CD8-positive, alpha-beta memory T cell (primary cell): ENCODE measurements at regions not wholly inside any gene's neighbourhood (a gene's known extent, or its start where the extent isn't known, plus 50 kb on each side); places are given as distances from the start of the nearest gene placed in this dataset.

ENCODE experiments used
- CTCF ChIA-PET: fragments of 350-600 bp; sonication (Branson Sonifier 250); formaldehyde crosslinking; loops from one replicate; lab custom pipeline; 2021; ENCODE audit warnings: antibody characterized with exemption; lab: Charles Lee
- POLR2A ChIA-PET: fragments of 350-600 bp; sonication (Branson Sonifier 250); formaldehyde crosslinking; loops from one replicate; lab custom pipeline; 2021; ENCODE audit warnings: antibody characterized with exemption; lab: Charles Lee
- DNase-seq, 5 donors: peaks; one replicate each; pipeline versions ENCODE4 v3.0.0 to v3.0.0-alpha.2; 2020 to 2022; ENCODE audit warnings: mixed read lengths in 1 of 5
- H3K27ac ChIP-seq: one replicate; pipeline ENCODE4 v1.7.0; 2013; ENCODE audit warnings: low read depth, mild to moderate bottlenecking, low read length, moderate library complexity
- H3K27me3 ChIP-seq: 2 replicates; pipeline ENCODE4 v1.7.0; 2013; ENCODE audit warnings: low read length, mild to moderate bottlenecking; ENCODE audit not compliant: insufficient read depth, poor library complexity, severe bottlenecking
- H3K36me3 ChIP-seq: 2 replicates; pipeline ENCODE4 v1.7.0; 2013; ENCODE audit warnings: mild to moderate bottlenecking, low read length, moderate library complexity; ENCODE audit not compliant: insufficient read depth
- H3K4me1 ChIP-seq: 2 replicates; pipeline ENCODE4 v1.7.0; 2013; ENCODE audit warnings: mild to moderate bottlenecking, low read length, moderate library complexity; ENCODE audit not compliant: insufficient read depth
- H3K4me3 ChIP-seq: 2 replicates; pipeline ENCODE4 v1.7.0; 2013; ENCODE audit warnings: mild to moderate bottlenecking, low read length
- H3K9me3 ChIP-seq: 2 replicates; pipeline ENCODE4 v1.7.0; 2013; ENCODE audit warnings: mild to moderate bottlenecking, low read length
- H3K27ac Mint-ChIP-seq, 8 donors: one replicate each; pipeline ENCODE4 v1.8.0; 2020 to 2021; ENCODE audit warnings: mixed read lengths in 8 of 8, mild to moderate bottlenecking in 6 of 8, inconsistent platforms in 3 of 8, moderate library complexity in 3 of 8
- H3K27me3 Mint-ChIP-seq, 2 donors: one replicate each; pipeline ENCODE4 v1.8.0; 2020 to 2021; ENCODE audit warnings: mixed read lengths in 2 of 2, mild to moderate bottlenecking in 1 of 2, moderate library complexity in 1 of 2
- H3K36me3 Mint-ChIP-seq, 3 donors: one replicate each; pipeline ENCODE4 v1.8.0; 2020 to 2021; ENCODE audit warnings: mixed read lengths in 3 of 3, inconsistent platforms in 1 of 3, mild to moderate bottlenecking in 1 of 3
- H3K4me1 Mint-ChIP-seq, 3 donors: one replicate each; pipeline ENCODE4 v1.8.0; 2020 to 2021; ENCODE audit warnings: mixed read lengths in 3 of 3, inconsistent platforms in 1 of 3, mild to moderate bottlenecking in 1 of 3
- H3K4me3 Mint-ChIP-seq, 7 donors: one replicate each; pipeline ENCODE4 v1.8.0; 2020 to 2021; ENCODE audit warnings: mixed read lengths in 7 of 7, mild to moderate bottlenecking in 6 of 7, moderate library complexity in 4 of 7, inconsistent platforms in 2 of 7
- H3K9me3 Mint-ChIP-seq, 5 donors: one replicate each; pipeline ENCODE4 v1.8.0; 2020 to 2022; ENCODE audit warnings: mixed read lengths in 5 of 5, mild to moderate bottlenecking in 3 of 5, moderate library complexity in 2 of 5, inconsistent platforms in 1 of 5

DNA sequence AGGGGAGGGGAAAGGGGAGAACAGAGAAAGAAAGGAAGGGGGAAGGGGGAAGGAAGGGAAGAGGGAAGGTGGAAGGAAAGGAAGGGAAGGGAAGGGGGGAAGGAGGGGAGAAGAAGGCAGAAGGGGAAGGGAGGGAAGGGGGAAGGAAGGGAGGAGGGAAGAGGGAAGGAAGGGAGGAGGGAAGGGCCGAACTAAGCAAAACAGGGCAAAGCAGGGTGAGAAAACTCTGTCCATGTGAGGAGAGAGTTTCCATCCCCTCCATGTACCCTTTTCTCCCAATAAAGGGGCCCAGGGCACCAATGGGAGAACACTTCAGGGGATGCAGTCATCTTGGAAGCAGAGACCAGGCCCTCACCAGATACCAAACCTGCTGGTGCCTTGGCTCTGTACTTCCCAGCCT, 256.8 kb upstream of the CDH5 start:
- H3K36me3 ChIP-seq, result no peaks in the 10 kb centered on the region
- Mint-ChIP-seq H3K4me3 (no peak overlapping the region), H3K27ac (no peak overlapping the region), H3K4me1 (no peaks in the 10 kb centered on the region), H3K9me3 (peaks cover 0 to 3% (median 0%) of the 10 kb centered on the region in 5 donors), H3K27me3 (no peaks in the 10 kb centered on the region), H3K36me3 (peaks cover 0 to 1% (median 0%) of the 10 kb centered on the region in 3 donors)
- no peak for DNase-seq
- no peaks in the 10 kb centered on the region for H3K4me1 ChIP-seq
- no peak overlapping the region for H3K27ac ChIP-seq
- POLR2A ChIA-PET, result no interaction called here
- H3K4me3 ChIP-seq, result no peak overlapping the region
- H3K9me3 ChIP-seq, result no peaks in the 10 kb centered on the region
- H3K27me3 ChIP-seq, result no peaks in the 10 kb centered on the region
- CTCF ChIA-PET, result no interaction called here

DNA sequence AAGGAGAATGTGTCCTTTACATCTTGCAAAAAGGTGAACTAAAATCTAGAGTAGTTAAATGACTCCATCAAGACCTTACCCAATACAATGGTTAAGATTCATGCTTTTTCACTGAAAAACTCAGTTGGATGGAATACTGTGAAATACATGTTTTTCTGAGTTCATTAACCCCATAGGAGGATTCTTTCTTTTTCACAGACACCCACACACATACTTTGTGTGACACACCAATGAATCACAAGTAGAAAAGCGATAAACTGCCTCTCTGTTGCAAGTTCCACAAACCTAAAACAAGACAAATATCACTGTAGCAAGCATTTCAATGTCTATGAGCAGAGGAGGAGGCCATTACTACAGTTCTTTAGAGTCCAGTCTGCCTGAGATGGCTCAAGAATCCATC, 258.8 kb upstream of the CDH5 start:
- Histone ChIP-seq H3K9me3 (no peaks in the 10 kb centered on the region), H3K27me3 (no peaks in the 10 kb centered on the region), H3K4me1 (no peaks in the 10 kb centered on the region), H3K27ac (no peak overlapping the region), H3K4me3 (no peak overlapping the region), H3K36me3 (no peaks in the 10 kb centered on the region)
- CTCF ChIA-PET, result no interaction called here
- Mint-ChIP-seq H3K36me3 (peaks cover 0 to 1% (median 0%) of the 10 kb centered on the region in 3 donors), H3K4me3 (no peak overlapping the region), H3K27ac (no peak overlapping the region), H3K4me1 (no peaks in the 10 kb centered on the region), H3K9me3 (peaks cover 0 to 3% (median 0%) of the 10 kb centered on the region in 5 donors), H3K27me3 (peaks cover 0 to 6% of the 10 kb centered on the region in 2 donors)
- POLR2A ChIA-PET, result no interaction called here
- no peak for DNase-seq

DNA sequence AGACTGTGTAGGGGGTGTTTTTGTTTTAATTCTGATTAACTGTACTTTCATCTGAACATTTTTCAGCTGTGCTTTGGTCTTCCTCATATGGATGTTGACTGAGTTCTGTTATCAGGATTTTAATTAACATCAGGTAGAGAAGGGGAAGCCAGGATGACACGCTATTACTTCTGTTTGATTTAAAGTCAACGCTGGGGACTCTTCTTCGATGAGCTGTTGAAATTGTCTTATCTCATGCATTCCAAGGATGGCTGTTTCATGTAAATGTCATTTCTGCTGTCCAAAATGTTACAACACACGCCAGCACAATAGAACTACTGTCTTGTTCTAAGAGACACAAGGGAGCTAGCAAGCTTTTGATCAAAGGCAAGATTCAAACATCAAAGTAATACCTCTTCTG, 263.3 kb upstream of the CDH5 start:
- H3K4me3 Mint-ChIP-seq, result no peak overlapping the region

GRCh38 chr16:66099306-66099705, 267.2 kb upstream of the CDH5 start:
- Mint-ChIP-seq H3K27ac (no peak overlapping the region), H3K4me3 (no peak overlapping the region), H3K4me1 (no peaks in the 10 kb centered on the region), H3K27me3 (peaks cover 3 to 28% of the 10 kb centered on the region in 2 donors), H3K36me3 (no peaks in the 10 kb centered on the region), H3K9me3 (peaks cover 0 to 2% (median 0%) of the 10 kb centered on the region in 5 donors)
- CTCF ChIA-PET, result no interaction called here
- H3K4me1 ChIP-seq, result no peaks in the 10 kb centered on the region
- no peaks in the 10 kb centered on the region for H3K36me3 ChIP-seq
- no peak overlapping the region for H3K27ac ChIP-seq
- H3K27me3 ChIP-seq, result no peaks in the 10 kb centered on the region
- no peaks in the 10 kb centered on the region for H3K9me3 ChIP-seq
- no peak for DNase-seq
- POLR2A ChIA-PET, result no interaction called here
- H3K4me3 ChIP-seq, result no peak overlapping the region

More for the DNA sequence above, 263.3 kb upstream of the CDH5 start:
- Histone ChIP-seq H3K27ac (no peak overlapping the region), H3K36me3 (no peaks in the 10 kb centered on the region), H3K9me3 (no peaks in the 10 kb centered on the region), H3K4me3 (no peak overlapping the region), H3K27me3 (no peaks in the 10 kb centered on the region), H3K4me1 (no peaks in the 10 kb centered on the region)
- Mint-ChIP-seq H3K36me3 (peaks cover 0 to 1% (median 0%) of the 10 kb centered on the region in 3 donors), H3K27ac (no peak overlapping the region), H3K9me3 (peaks cover 0 to 2% (median 0%) of the 10 kb centered on the region in 5 donors), H3K4me1 (no peaks in the 10 kb centered on the region), H3K27me3 (peaks cover 0 to 12% of the 10 kb centered on the region in 2 donors)
- no peak for DNase-seq
- CTCF ChIA-PET, result interaction anchor here (0.9 kb wide), 1 partner anchor 15 kb away, joined by 3 read pairs; no protein-coding TSS in a partner anchor
- POLR2A ChIA-PET, result no interaction called here

DNA sequence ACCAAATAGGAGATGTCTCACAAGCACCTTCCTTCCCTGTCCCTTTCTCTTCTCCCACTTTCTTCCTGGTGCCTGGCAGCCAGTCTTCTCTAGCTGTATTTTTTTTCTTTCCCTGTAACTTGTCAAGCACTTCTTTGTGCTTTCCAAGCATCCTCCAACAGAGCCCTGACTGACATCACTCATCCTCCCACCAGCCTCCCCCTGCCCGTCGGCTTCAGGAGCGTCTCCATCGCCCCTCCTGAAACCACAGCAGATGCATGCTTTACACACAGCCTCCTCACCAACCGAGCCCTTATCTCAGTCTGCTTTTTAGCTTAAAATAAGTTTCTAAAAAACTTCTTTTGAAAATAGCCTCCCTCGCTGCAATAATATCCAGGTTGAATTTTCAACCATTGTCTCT, 268.7 kb upstream of the CDH5 start:
- Mint-ChIP-seq H3K27ac (no peak overlapping the region), H3K36me3 (no peaks in the 10 kb centered on the region), H3K9me3 (peaks cover 0 to 2% (median 0%) of the 10 kb centered on the region in 5 donors), H3K4me1 (no peaks in the 10 kb centered on the region), H3K27me3 (peaks cover 6 to 22% of the 10 kb centered on the region in 2 donors), H3K4me3 (no peak overlapping the region)
- Histone ChIP-seq H3K4me1 (no peaks in the 10 kb centered on the region), H3K9me3 (no peaks in the 10 kb centered on the region), H3K4me3 (no peak overlapping the region), H3K27me3 (no peaks in the 10 kb centered on the region), H3K36me3 (no peaks in the 10 kb centered on the region), H3K27ac (no peak overlapping the region)
- POLR2A ChIA-PET, result no interaction called here
- CTCF ChIA-PET, result no interaction called here
- DNase-seq, result no peak

DNA sequence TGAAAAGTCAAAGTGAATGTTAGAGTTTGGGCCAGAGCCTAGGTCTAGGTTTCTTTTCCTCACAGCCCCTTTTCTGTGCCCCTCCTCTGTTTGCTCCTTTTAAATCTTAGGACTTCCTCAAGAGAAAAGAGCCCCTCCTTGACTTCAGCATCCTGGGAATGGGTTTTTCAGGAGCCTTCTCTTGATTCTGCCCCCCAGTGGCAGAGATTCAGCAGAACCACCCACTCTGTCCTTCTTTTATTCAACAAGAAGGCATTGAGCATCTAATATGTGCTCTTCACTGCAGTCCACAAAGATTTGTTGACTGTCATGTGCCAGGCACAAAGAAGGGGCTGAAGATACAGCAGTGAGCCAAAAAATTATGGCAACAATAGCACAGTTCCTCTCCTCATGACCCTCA, 270.8 kb upstream of the CDH5 start:
- peaks cover 10 to 22% of the 10 kb centered on the region in 2 donors for H3K27me3 Mint-ChIP-seq
- Histone ChIP-seq H3K9me3 (no peaks in the 10 kb centered on the region), H3K4me1 (no peaks in the 10 kb centered on the region), H3K27ac (no peak overlapping the region), H3K27me3 (no peaks in the 10 kb centered on the region), H3K36me3 (no peaks in the 10 kb centered on the region), H3K4me3 (no peak overlapping the region)
- POLR2A ChIA-PET, result no interaction called here
- H3K27ac Mint-ChIP-seq, result no peak overlapping the region
- CTCF ChIA-PET, result no interaction called here
- H3K4me1 Mint-ChIP-seq, result no peaks in the 10 kb centered on the region
- peaks cover 0 to 2% (median 0%) of the 10 kb centered on the region in 5 donors for H3K9me3 Mint-ChIP-seq
- no peak overlapping the region for H3K4me3 Mint-ChIP-seq
- H3K36me3 Mint-ChIP-seq, result no peaks in the 10 kb centered on the region
- no peak for DNase-seq

DNA sequence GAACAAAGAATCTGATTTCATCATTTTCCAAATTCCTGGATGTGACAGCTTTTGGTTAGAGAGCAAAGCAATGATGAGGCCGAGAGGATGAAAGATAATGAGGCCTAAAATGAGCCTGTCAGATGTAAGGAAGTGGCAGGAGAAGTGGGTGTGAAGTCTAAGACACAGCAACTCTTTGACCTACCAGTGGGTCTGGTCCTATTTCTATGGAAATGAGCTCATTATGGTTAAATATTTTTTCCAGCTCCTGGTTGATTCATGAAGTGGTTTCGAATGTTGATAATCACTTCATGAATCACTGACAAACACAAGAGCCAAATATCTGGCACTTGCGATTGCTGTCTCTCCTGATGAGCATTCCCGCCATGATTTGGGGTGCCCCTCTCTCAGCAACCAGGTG, 273.3 kb upstream of the CDH5 start:
- Histone ChIP-seq H3K27me3 (no peaks in the 10 kb centered on the region), H3K4me1 (no peaks in the 10 kb centered on the region), H3K27ac (no peak overlapping the region), H3K36me3 (no peaks in the 10 kb centered on the region), H3K4me3 (no peak overlapping the region), H3K9me3 (no peaks in the 10 kb centered on the region)
- H3K4me3 Mint-ChIP-seq, result no peak overlapping the region
- peaks cover 12 to 16% of the 10 kb centered on the region in 2 donors for H3K27me3 Mint-ChIP-seq
- no peaks in the 10 kb centered on the region for H3K9me3 Mint-ChIP-seq
- no peaks in the 10 kb centered on the region for H3K4me1 Mint-ChIP-seq
- ChIA-PET CTCF (no interaction called here), POLR2A (no interaction called here)
- no peak overlapping the region for H3K27ac Mint-ChIP-seq
- DNase-seq, result no peak
- no peaks in the 10 kb centered on the region for H3K36me3 Mint-ChIP-seq

- Mint-ChIP-seq H3K27me3 (peaks cover 8 to 9% of the 10 kb centered on the region in 2 donors), H3K9me3 (no peaks in the 10 kb centered on the region)
- H3K36me3 ChIP-seq, result no peaks in the 10 kb centered on the region
These were observed 275.0 kb upstream of the CDH5 start for GRCh38 chr16:66091471-66091891.

More at GRCh38 chr16:66091471-66091891, 275.0 kb upstream of the CDH5 start:
- H3K4me1 Mint-ChIP-seq, result no peaks in the 10 kb centered on the region
- Histone ChIP-seq H3K4me1 (no peaks in the 10 kb centered on the region), H3K4me3 (no peak overlapping the region), H3K27ac (no peak overlapping the region), H3K9me3 (no peaks in the 10 kb centered on the region), H3K27me3 (no peaks in the 10 kb centered on the region)
- ChIA-PET POLR2A (no interaction called here), CTCF (no interaction called here)
- no peaks in the 10 kb centered on the region for H3K36me3 Mint-ChIP-seq
- no peak overlapping the region for H3K4me3 Mint-ChIP-seq
- no peak overlapping the region for H3K27ac Mint-ChIP-seq
- DNase-seq, result no peak
